MM.1S (cell line): ENCODE measurements at regions not wholly inside any gene's neighbourhood (a gene's known extent, or its start where the extent isn't known, plus 50 kb on each side); places are given as distances from the start of the nearest gene placed in this dataset.

ENCODE experiments used
- DNase-seq: peaks from one replicate; pipeline ENCODE4 v3.0.0-alpha.2; 2015
- H2AFZ ChIP-seq: fragments of 300-600 bp; sonication (generic); 2 replicates; pipeline ENCODE4 v1.6.0; 2016; ENCODE audit warnings: antibody characterized with exemption, low read length
- H3F3A ChIP-seq: fragments of 300-600 bp; sonication (generic); 2 replicates; pipeline ENCODE4 v1.6.1; 2016; ENCODE audit warnings: mild to moderate bottlenecking, antibody characterized with exemption, low read length, moderate library complexity, mixed read lengths; ENCODE audit not compliant: insufficient read depth
- H3K27ac ChIP-seq: fragments of 300-600 bp; sonication (generic); 2 replicates; pipeline ENCODE4 v1.5.1; 2016; ENCODE audit warnings: mild to moderate bottlenecking, low read length
- H3K27me3 ChIP-seq: fragments of 300-600 bp; sonication (generic); replicated peaks from 2 replicates; pipeline ENCODE4 v1.6.0; 2016; ENCODE audit warnings: low read length; ENCODE audit not compliant: insufficient read depth
- H3K36me3 ChIP-seq: fragments of 300-600 bp; sonication (generic); replicated peaks from 2 replicates; pipeline ENCODE4 v1.6.1; 2016; ENCODE audit warnings: mild to moderate bottlenecking, low read length, mixed read lengths; ENCODE audit not compliant: insufficient read depth
- H3K4me1 ChIP-seq: fragments of 300-600 bp; sonication (generic); 2 replicates; pipeline ENCODE4 v1.6.1; 2016; ENCODE audit warnings: low read length, mixed read lengths
- H3K4me2 ChIP-seq: fragments of 300-600 bp; sonication (generic); 2 replicates; pipeline ENCODE4 v1.6.0; 2016; ENCODE audit warnings: low read depth, low read length
- H3K4me3 ChIP-seq: fragments of 300-600 bp; sonication (generic); 2 replicates; pipeline ENCODE4 v1.5.1; 2016; ENCODE audit warnings: low read length, mixed read lengths
- H3K79me2 ChIP-seq: fragments of 300-600 bp; sonication (generic); 2 replicates; pipeline ENCODE4 v1.6.1; 2016; ENCODE audit warnings: mixed run types, low read length, mixed read lengths
- H3K9ac ChIP-seq: fragments of 300-600 bp; sonication (generic); 2 replicates; pipeline ENCODE4 v1.6.1; 2016; ENCODE audit warnings: low read length, mixed read lengths
- H3K9me2 ChIP-seq: fragments of 300-600 bp; sonication (generic); replicated peaks from 2 replicates; pipeline ENCODE4 v1.6.1; 2016; ENCODE audit warnings: mild to moderate bottlenecking, low read length, mixed read lengths; ENCODE audit not compliant: insufficient read depth
- H3K9me3 ChIP-seq: fragments of 300-600 bp; sonication (generic); replicated peaks from 2 replicates; pipeline ENCODE4 v1.6.1; 2016; ENCODE audit warnings: mild to moderate bottlenecking, low read length, mixed read lengths; ENCODE audit not compliant: insufficient read depth
- H4K20me1 ChIP-seq: fragments of 300-600 bp; sonication (generic); 2 replicates; pipeline ENCODE4 v1.6.1; 2016; ENCODE audit warnings: mild to moderate bottlenecking, low read length, moderate library complexity, mixed read lengths; ENCODE audit not compliant: insufficient read depth
- CTCF ChIP-seq: fragments of 300-600 bp; sonication (generic); IDR thresholded peaks from 2 replicates; pipeline ENCODE4 v1.5.1; 2016; ENCODE audit warnings: antibody characterized with exemption, low read length, mixed read lengths
- EZH2 ChIP-seq: fragments of 300-600 bp; sonication (generic); optimal IDR thresholded peaks from 2 replicates; pipeline ENCODE3; 2017; ENCODE audit warnings: low read depth, mild to moderate bottlenecking, antibody characterized with exemption, low read length, mixed read lengths
- EZH2phosphoT487 ChIP-seq: fragments of 300-600 bp; sonication (generic); IDR thresholded peaks from 2 replicates; pipeline ENCODE4 v1.6.1; 2018; ENCODE audit warnings: antibody characterized with exemption, low read length

- Histone ChIP-seq H2AFZ (no peak overlapping the region), H3F3A (no peaks in the 10 kb centered on the region), H3K79me2 (no peaks in the 10 kb centered on the region), H3K9me3 (no peaks in the 10 kb centered on the region), H4K20me1 (no peaks in the 10 kb centered on the region), H3K9ac (no peak overlapping the region), H3K27ac (no peak overlapping the region), H3K4me1 (no peaks in the 10 kb centered on the region), H3K4me3 (no peak overlapping the region), H3K36me3 (no peaks in the 10 kb centered on the region), H3K27me3 (no peaks in the 10 kb centered on the region), H3K4me2 (no peak overlapping the region), H3K9me2 (no peaks in the 10 kb centered on the region)
- no peak for DNase-seq
- TF ChIP-seq CTCF = no peak
- TF ChIP-seq EZH2 = no peak
- TF ChIP-seq EZH2phosphoT487 = no peak
Observed at GRCh38 chr3:21835264-21835663, 84.3 kb upstream of the ZNF385D start.

GRCh38 chr3:21836227-21836626, 85.2 kb upstream of the ZNF385D start:
- Histone ChIP-seq H3F3A (no peaks in the 10 kb centered on the region), H2AFZ (no peak overlapping the region), H3K9ac (no peak overlapping the region), H3K4me2 (no peak overlapping the region), H3K4me1 (no peaks in the 10 kb centered on the region), H3K9me2 (no peaks in the 10 kb centered on the region), H3K9me3 (no peaks in the 10 kb centered on the region), H3K79me2 (no peaks in the 10 kb centered on the region), H3K36me3 (no peaks in the 10 kb centered on the region), H4K20me1 (no peaks in the 10 kb centered on the region), H3K4me3 (no peak overlapping the region), H3K27ac (no peak overlapping the region), H3K27me3 (no peaks in the 10 kb centered on the region)
- no peak for TF ChIP-seq CTCF
- TF ChIP-seq EZH2phosphoT487 = no peak
- no peak for TF ChIP-seq EZH2
- DNase-seq = no peak

- no peaks in the 10 kb centered on the region for H3K9me2 ChIP-seq
- H2AFZ ChIP-seq = no peak overlapping the region
- no peaks in the 10 kb centered on the region for H3K4me1 ChIP-seq
- H3K4me2 ChIP-seq = no peak overlapping the region
- H3K36me3 ChIP-seq = no peaks in the 10 kb centered on the region
- H3K27me3 ChIP-seq = no peaks in the 10 kb centered on the region
- H4K20me1 ChIP-seq = no peaks in the 10 kb centered on the region
- DNase-seq = no peak
- H3F3A ChIP-seq = no peaks in the 10 kb centered on the region
- H3K9ac ChIP-seq = no peak overlapping the region
- H3K9me3 ChIP-seq = 0 out of 2 replicates have a peak, but pooled peaks cover 3% of the 10 kb centered on the region
- H3K79me2 ChIP-seq = no peaks in the 10 kb centered on the region
- TF ChIP-seq EZH2 = no peak
- no peak for TF ChIP-seq EZH2phosphoT487
- no peak for TF ChIP-seq CTCF
- H3K4me3 ChIP-seq = no peak overlapping the region
- H3K27ac ChIP-seq = no peak overlapping the region
Observed at GRCh38 chr3:21839176-21839575, 88.2 kb upstream of the ZNF385D start.
